Stimulated activated effector memory CD8-positive, alpha-beta T cell treated with anti-CD3 and anti-CD28 coated beads, Interleukin-12 subunit alpha, Interleukin-12 subunit beta, amount 100 ng/mL, for 72 hours (primary cell): ENCODE measurements at regions not wholly inside any gene's neighbourhood (a gene's known extent, or its start where the extent isn't known, plus 50 kb on each side); places are given as distances from the start of the nearest gene placed in this dataset.
"Not testable (repeated sequence)": the region's sequence is repeated elsewhere in the genome, so short reads cannot be mapped to it uniquely, and the experiment has no call there.

Source experiments
- ATAC-seq: fragments of 150-1000 bp; cut with Tn5 transposase; 2 replicates; pipeline ENCODE4 v1.10.0; 2021
- DNase-seq, 2 donors: peaks; one replicate each; pipeline ENCODE4 v3.0.0; 2021 to 2022; ENCODE audit warnings: low spot score in 2 of 2
- H3K27ac Mint-ChIP-seq: one replicate; pipeline ENCODE4 v1.8.0; 2022; ENCODE audit warnings: mild to moderate bottlenecking, mixed read lengths
- H3K36me3 Mint-ChIP-seq: one replicate; pipeline ENCODE4 v1.8.0; 2022; ENCODE audit warnings: mild to moderate bottlenecking, mixed read lengths
- H3K4me1 Mint-ChIP-seq: one replicate; pipeline ENCODE4 v1.8.0; 2022; ENCODE audit warnings: mixed read lengths
- H3K4me3 Mint-ChIP-seq: one replicate; pipeline ENCODE4 v1.8.0; 2022; ENCODE audit warnings: mild to moderate bottlenecking, mixed read lengths
- H3K9me3 Mint-ChIP-seq: one replicate; pipeline ENCODE4 v1.8.0; 2022; ENCODE audit warnings: mixed read lengths

DNA sequence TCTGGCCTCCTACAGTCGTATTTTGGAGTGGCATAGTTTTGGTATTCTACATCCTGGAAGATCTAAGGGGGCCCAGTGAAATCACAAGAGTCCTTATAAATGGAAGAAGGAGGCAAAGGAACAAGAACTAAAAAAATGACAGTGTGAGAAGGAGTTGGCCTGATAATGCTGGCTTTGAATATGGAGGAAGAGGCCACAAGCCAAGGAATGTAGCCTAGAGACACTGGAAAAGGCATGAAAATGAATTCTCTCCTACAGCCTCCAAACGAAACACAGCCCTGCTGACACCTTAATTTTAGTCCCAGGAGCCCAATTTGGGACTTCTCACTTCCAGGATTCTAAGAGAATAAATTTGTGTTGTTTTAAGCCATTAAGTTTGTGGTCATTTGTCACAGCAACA is 54.6 kb upstream of the LIPC start:
- Mint-ChIP-seq H3K9me3 (peaks cover 7% of the 10 kb centered on the region), H3K36me3 (no peaks in the 10 kb centered on the region), H3K4me3 (no peak overlapping the region), H3K27ac (no peak overlapping the region), H3K4me1 (peaks cover 9% of the 10 kb centered on the region)
- DNase-seq (no peak), ATAC-seq (no peak)

DNA sequence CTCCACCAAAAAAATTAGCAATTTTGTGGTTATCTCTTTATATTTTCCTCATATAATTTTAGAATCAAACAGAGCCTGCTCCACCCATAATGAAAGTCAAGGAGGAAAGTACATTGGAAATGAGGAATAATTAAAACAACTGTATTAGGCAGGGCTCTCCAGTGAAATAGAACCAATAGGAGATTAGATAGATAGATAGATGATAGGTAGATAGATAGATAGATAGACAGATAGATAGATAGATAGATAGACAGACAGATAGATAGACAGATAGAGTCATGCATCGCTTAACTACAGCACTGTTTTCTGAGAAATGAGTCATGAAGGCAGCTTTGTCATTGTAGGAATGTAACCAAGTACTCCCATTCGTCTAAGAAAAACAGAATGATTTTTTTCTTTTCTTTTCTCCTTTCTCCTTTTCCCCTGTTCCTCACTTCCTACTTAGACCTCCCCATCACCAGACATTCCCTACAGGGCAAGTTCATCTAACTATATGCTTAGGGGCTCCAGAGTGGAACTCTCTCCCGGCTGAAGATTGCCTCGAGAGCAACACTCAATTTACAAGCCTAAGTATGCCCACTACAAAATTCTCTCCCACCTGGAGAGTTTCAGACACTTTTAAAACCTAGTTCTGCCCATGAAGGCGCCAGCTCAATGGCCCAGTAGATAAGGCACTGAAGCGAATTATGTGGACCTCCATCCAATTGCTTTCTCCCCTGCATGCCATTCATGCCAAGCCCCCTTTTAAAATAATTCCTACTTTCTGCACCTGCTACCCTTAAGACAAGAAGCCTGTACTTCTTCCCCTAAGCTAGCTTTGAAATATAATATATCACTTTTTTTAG is 53.3 kb upstream of the LIPC start:
- Mint-ChIP-seq H3K4me3 (no peak overlapping the region), H3K4me1 (peaks cover 11% of the 10 kb centered on the region), H3K36me3 (no peaks in the 10 kb centered on the region), H3K9me3 (peaks cover 7% of the 10 kb centered on the region), H3K27ac (peak overlapping the region; percentile 45)
- no peak for DNase-seq
- ATAC-seq = peak; percentile 67

- not testable (repeated sequence) for H3K36me3 Mint-ChIP-seq, ATAC-seq, H3K27ac Mint-ChIP-seq, H3K9me3 Mint-ChIP-seq, DNase-seq, H3K4me3 Mint-ChIP-seq
- peaks cover 21% of the 10 kb centered on the region for H3K4me1 Mint-ChIP-seq
Measured at GRCh38 chr15:58379454-58379853, 52.3 kb upstream of the LIPC start.

DNA sequence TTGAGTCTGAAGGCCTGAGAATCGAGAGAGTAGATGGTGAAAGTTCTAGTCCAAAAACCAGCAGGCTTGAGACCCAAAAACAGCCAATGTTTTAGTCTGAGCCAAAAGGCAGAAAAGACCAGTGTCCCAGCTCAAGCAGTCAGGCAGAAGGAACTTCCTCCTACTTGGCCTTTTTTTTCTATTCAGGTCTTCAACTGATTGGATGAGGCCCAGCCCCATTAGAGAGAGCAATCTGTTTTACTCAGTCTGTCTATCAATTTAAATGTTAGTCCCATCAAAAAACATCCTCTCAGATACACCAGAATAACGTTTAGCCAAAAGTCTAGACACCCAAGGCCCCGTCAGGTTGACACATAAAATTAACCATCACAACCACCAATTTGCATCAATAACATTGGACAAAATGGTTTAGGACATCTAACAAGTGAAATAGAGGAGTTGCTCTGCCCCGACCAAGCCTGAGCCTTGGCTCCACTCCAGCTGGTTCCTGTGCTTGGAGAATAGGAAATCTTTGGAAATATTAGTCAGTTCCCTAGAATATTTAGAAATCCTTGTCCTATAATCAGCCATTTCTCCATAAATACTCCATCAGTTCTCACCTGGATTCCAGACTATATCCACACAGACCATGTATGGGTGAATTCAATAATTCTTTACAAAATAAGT is 51.4 kb upstream of the LIPC start:
- Mint-ChIP-seq H3K4me1 (peaks cover 24% of the 10 kb centered on the region), H3K27ac (no peak overlapping the region), H3K9me3 (peaks cover 9% of the 10 kb centered on the region), H3K4me3 (no peak overlapping the region), H3K36me3 (peaks cover 6% of the 10 kb centered on the region)
- DNase-seq (no peak), ATAC-seq (no peak)

DNA sequence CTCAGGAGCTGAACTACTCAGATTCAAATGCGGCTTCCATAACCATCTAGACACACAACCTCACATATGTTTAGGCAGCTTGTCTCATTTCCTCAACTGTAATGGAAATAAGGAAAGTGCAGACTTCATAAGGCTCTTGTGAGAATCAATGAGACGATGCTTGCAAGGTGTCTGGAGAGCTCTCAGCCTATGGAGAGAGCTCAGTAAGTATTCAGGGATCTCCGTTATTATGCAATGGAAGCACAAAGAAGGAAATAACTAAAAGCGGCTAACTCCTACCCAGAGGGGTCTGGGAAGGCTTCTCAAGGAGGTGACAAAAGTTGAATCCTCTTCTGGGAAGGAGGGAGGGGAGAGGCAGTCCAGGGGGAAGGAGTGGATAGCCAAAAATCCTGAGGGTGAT is 50.1 kb upstream of the LIPC start:
- peaks cover 6% of the 10 kb centered on the region for H3K9me3 Mint-ChIP-seq
- H3K27ac Mint-ChIP-seq = peak overlapping the region; percentile 18
- ATAC-seq = no peak
- no peak overlapping the region for H3K4me3 Mint-ChIP-seq
- peaks cover 6% of the 10 kb centered on the region for H3K36me3 Mint-ChIP-seq
- peaks cover 24% of the 10 kb centered on the region for H3K4me1 Mint-ChIP-seq
- DNase-seq = no peak
